Calu3 (cell line): ENCODE measurements at regions not wholly inside any gene's neighbourhood (a gene's known extent, or its start where the extent isn't known, plus 50 kb on each side); places are given as distances from the start of the nearest gene placed in this dataset.

ENCODE experiments used
- BruUV-seq: library from RNA; stranded (reverse); fragments of 400-500 nt; replicated peaks from 2 replicates; lab custom pipeline; 2021; lab: Mats Ljungman, UMichigan
- CTCF ChIA-PET: fragments of 300-600 bp; sonication (Branson Sonifier 250); formaldehyde crosslinking; loops from one replicate; lab custom pipeline; 2022; ENCODE audit warnings: antibody characterized with exemption; lab: Charles Lee
- DNase-seq: peaks from one replicate; pipeline ENCODE4 v3.0.0; 2022
- H3K27ac Mint-ChIP-seq: one replicate; pipeline ENCODE4 v1.8.0; 2022; ENCODE audit warnings: mixed read lengths; ENCODE audit not compliant: unreplicated experiment
- H3K27me3 Mint-ChIP-seq: one replicate; pipeline ENCODE4 v1.8.0; 2022; ENCODE audit warnings: mixed read lengths; ENCODE audit not compliant: unreplicated experiment
- H3K36me3 Mint-ChIP-seq: one replicate; pipeline ENCODE4 v1.8.0; 2022; ENCODE audit warnings: mild to moderate bottlenecking, moderate library complexity, mixed read lengths; ENCODE audit not compliant: insufficient read depth, unreplicated experiment
- H3K4me1 Mint-ChIP-seq: one replicate; pipeline ENCODE4 v1.8.0; 2022; ENCODE audit warnings: mild to moderate bottlenecking, low read depth, mixed read lengths; ENCODE audit not compliant: unreplicated experiment
- H3K4me3 Mint-ChIP-seq: one replicate; pipeline ENCODE4 v1.8.0; 2022; ENCODE audit warnings: mild to moderate bottlenecking, low read depth, moderate library complexity, mixed read lengths; ENCODE audit not compliant: unreplicated experiment
- H3K9me3 Mint-ChIP-seq: one replicate; pipeline ENCODE4 v1.8.0; 2022; ENCODE audit warnings: low read depth, mixed read lengths; ENCODE audit not compliant: unreplicated experiment
- CTCF ChIP-seq: fragments of 200-600 bp; IDR thresholded peaks from one replicate; pipeline ENCODE4 v1.8.0; 2022; ENCODE audit warnings: antibody characterized with exemption; ENCODE audit not compliant: unreplicated experiment
- intact Hi-C: fragments of 100-400 bp; cut with micrococcal nuclease; formaldehyde crosslinking; loops from one replicate; pipeline ENCODE4 v1.10.0; 2022; ENCODE audit not compliant: unreplicated experiment

- BruUV-seq, result no TSS peak
- DNase-seq, result no peak
- Mint-ChIP-seq H3K4me3 (no peak overlapping the region), H3K36me3 (no peaks in the 10 kb centered on the region), H3K4me1 (no peaks in the 10 kb centered on the region), H3K27ac (no peak overlapping the region), H3K27me3 (no peaks in the 10 kb centered on the region), H3K9me3 (peaks cover 8% of the 10 kb centered on the region)
- intact Hi-C loops, result no loop called here
- CTCF ChIA-PET, result no interaction called here
- TF ChIP-seq CTCF, result no peak
These were observed 364.9 kb upstream of the FLRT2 start for GRCh38 chr14:85165094-85165493.

DNA sequence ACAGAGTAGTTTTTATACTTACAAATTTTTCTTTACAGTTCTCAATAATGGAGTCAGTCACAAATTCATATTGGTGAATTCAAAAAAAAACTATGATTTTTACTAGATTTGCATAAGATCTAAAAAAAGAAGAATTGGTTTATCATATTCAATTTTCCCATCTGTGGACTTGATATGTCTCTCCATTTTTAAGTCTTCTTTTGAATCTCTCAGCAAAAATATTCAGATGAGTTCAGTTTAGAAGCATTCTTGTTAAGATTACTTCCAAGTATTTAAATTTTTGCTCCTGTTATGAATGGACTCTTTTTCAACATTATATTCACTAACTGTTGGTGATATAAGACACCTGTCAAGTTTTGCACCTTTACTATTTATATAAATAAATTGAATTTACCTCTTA is 360.6 kb upstream of the FLRT2 start:
- BruUV-seq, result no TSS peak
- no peaks in the 10 kb centered on the region for H3K36me3 Mint-ChIP-seq
- DNase-seq, result no peak
- H3K27me3 Mint-ChIP-seq, result no peaks in the 10 kb centered on the region
- no peak overlapping the region for H3K4me3 Mint-ChIP-seq
- intact Hi-C loops, result no loop called here
- H3K9me3 Mint-ChIP-seq, result peaks cover 4% of the 10 kb centered on the region
- no peak overlapping the region for H3K27ac Mint-ChIP-seq
- no peaks in the 10 kb centered on the region for H3K4me1 Mint-ChIP-seq
- TF ChIP-seq CTCF, result no peak
- CTCF ChIA-PET, result no interaction called here

DNA sequence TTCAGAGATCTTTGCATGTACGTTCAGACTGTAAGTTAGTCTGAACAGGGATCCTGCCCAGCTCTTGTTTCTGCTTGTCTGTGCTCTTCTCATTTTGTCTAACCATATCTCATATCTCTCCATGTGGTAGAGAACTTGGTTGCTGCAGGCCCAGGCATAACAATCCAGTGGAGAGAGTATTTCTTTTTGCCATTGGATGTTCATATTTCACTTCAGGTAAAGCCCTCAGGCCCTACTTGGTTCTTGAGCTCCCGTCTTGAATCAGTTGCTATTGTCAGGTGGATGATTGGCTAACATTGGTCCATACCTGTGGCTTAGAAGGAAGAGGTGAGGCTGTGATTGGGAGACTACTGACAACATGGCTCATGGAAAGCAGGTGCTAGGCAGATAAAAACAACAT is 357.7 kb upstream of the FLRT2 start:
- Mint-ChIP-seq H3K27me3 (no peaks in the 10 kb centered on the region), H3K27ac (no peak overlapping the region), H3K4me3 (no peak overlapping the region), H3K9me3 (peaks cover 4% of the 10 kb centered on the region), H3K4me1 (no peaks in the 10 kb centered on the region), H3K36me3 (no peaks in the 10 kb centered on the region)
- intact Hi-C loops, result no loop called here
- CTCF ChIA-PET, result no interaction called here
- no peak for DNase-seq
- no TSS peak for BruUV-seq
- no peak for TF ChIP-seq CTCF

DNA sequence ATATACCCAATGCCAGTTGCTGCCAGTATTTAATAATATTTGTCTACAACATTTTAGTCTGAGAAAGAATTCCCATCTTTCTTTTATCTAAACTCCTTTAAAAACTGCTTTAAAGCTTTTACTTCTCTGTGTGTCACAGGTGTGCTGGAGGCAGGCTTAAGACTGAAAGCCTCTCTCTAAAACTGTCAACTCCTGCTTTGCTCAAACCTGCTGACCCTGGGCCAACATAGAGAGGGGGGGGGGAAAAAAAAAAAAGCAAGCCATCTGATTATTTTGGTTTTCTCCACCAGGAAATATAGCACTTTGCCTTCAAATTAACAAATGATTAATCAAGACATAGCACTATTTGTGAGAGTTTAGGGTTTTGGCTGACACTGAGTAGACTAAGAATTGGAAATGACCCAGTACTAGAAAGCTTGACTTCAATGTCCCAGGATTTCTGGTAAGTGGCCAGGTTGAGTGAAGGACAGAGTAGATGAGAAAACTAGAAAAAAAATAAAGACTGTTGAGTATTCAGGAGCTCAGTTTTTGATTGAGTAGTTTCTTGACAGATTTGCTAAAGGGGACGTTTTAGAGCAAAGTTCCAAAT is 357.0 kb upstream of the FLRT2 start:
- peaks cover 4% of the 10 kb centered on the region for H3K9me3 Mint-ChIP-seq
- no peaks in the 10 kb centered on the region for H3K4me1 Mint-ChIP-seq
- no peak overlapping the region for H3K4me3 Mint-ChIP-seq
- no peaks in the 10 kb centered on the region for H3K27me3 Mint-ChIP-seq
- no TSS peak for BruUV-seq
- no peak for DNase-seq
- CTCF ChIA-PET, result no interaction called here
- TF ChIP-seq CTCF, result no peak
- intact Hi-C loops, result no loop called here
- H3K27ac Mint-ChIP-seq, result no peak overlapping the region
- H3K36me3 Mint-ChIP-seq, result no peaks in the 10 kb centered on the region
